HG03025 (cell line): ENCODE measurements at regions not wholly inside any gene's neighbourhood (a gene's known extent, or its start where the extent isn't known, plus 50 kb on each side); places are given as distances from the start of the nearest gene placed in this dataset.

Experiments used
- ATAC-seq: cut with Tn5 transposase; IDR thresholded peaks from one replicate; pipeline ENCODE4 v1.9.1; 2021; ENCODE audit warnings: mild to moderate bottlenecking, moderate library complexity; ENCODE audit not compliant: unreplicated experiment, low FRiP score

DNA sequence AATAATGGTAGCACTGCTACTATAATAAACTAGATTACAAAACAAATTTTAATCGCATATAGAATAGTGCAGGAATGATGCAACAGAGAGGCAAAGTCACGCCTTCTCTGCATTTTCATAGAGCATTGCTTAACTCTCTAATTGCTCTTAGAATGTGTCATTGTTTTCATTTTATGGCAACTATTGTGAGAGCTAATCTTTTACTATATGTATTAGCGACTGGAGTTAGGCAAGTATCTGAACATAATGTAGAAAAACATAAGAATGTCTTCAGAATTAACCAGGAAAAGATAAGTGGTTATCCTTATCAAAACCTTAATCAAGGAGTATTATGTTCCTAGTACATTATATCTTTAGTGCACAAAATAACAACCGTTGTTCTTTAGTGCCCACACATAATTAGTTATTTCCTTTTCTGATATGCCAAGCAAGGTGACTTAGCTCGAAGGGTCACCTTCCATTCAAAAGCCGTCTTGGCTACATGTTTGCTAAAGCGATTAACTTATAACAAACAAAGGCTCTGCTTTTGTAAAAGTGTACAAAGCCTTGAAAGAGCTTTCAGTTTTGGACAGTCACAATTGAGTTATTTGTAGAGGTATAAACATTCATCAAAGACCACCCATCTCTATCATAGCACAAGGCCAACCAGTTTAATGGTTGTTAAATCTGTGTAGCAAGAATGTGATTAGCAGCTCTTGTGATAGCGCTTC is 1328.9 kb downstream of the ROBO2 start:
- no peak for ATAC-seq

DNA sequence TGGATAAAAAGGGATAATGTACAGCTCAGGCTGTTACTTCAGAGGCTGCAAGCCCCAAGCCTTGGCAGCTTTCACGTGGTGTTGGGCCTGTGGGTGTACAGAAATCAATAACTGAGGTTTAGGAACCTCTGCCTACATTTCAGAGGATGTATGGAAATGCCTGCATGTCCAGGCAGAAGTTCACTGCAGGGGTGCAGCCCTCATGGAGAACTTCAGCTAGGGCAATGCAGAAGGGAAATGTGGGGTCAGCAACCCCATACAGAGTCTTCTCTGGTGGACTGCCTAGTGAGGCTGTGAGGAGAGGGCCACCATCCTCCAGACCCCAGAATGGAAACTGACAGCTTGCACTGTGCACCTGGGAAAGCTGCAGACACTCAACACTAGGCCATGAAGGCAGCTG is 1350.3 kb downstream of the ROBO2 start:
- ATAC-seq = no peak

DNA sequence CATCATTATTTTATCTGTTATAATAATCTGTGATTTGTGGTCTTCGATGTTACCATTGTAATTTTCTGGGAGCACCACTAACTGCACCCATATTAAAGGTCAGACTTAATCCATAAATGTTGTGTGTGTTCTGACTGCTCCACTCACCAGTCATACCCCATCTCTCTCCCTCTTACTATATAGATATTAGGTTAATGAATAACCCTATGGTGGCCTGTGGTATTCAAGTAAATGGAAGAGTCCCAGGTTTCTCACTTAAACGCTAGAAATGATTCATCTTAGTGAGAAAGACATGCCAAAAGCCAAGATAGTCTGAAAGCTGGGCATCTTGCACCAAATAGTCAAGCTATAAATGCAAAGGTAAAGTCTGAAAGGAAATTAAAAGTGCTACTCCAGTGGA is 1358.5 kb downstream of the ROBO2 start:
- no peak for ATAC-seq

DNA sequence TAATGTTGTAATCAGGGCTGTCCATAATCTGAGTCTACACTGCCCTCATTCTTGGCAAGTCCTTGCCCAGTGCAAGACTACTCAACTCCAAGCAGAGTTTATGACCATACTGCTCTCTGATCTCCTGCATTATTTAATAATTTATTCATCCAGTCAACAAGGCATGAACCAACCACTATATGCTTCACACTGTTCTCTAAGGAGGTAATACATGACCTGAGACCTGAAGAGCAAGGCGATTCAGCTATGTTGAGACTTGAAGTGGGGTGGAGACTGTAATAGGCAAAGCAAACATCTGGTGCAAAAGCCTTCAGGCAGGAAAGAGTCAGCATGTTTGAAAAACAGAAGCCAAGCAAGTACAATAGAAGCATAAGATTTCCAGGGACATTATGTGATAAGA is 1362.8 kb downstream of the ROBO2 start:
- no peak for ATAC-seq

DNA sequence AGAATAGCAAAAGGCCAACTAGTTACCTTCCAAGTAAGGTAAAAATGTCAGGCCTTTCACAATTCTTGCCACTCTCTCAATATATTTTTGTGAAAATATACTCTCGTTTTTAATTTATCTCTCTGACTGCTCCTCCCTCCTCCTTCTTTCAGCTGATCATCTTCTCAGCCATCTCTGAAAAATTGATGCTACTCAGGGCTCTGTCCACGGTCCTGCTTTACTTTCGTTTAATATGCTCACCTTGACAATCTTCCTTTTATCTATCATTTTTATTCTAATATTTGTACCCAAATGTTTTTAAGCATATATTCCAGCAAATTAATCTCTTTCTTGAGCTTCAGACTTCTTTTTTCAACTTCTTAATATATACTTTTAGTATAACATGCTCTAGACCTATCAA is 1362.1 kb downstream of the ROBO1 start:
- no peak for ATAC-seq

DNA sequence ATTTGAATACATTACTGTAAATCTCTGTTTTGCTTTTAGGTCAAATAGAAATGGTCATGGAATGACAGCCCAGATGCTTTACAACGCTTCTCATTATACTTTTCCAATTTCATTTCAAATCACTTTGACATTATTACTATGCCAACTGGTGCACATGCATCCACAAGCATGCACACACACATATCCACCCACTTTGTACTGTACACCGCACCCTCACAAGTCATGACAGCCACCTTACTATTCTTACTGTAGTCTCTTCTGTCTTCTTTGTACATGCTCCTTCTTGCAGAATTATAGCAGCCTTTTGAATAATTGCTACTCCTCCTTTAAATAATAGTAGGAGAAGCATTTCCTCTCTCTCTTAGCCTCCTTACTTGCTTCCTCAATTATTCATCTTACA is 1361.4 kb downstream of the ROBO1 start:
- ATAC-seq = no peak

DNA sequence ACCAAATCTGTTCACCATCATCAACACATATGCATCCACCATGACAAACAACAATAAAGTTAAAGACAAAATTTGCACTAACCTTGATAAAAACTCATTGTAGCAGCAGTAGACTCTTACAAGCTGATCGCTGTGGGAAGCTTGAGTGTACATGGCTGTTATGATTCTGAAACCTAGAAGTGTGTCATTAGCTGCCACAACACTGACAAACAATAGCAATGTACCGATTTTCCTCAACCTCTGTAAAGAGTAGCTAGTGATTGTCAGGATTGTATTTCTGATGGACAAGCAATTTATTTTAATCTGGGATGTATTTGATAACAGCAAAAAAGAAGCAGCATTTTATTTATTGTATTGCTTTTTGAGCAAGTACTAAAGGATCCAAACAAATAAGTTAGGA is 1357.7 kb downstream of the ROBO1 start:
- ATAC-seq = no peak

DNA sequence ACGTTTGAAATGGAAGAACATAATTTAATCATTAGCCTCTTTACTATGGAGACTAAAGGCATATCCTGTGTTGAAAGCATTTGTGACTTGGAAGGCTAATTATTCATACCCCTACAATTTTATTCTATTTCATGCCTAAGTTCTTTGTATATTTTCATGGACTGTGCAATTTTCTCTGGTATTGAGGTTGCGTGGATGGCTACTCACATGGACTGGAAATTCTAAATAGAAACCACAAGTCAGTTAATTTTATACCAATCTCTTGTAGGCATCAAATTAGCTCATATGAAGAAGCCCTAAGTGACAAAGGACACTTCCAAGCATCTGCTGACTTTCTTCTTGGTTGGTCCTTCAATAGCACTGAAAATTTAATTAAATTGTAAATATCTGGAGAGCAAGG is 1353.5 kb downstream of the ROBO1 start:
- no peak for ATAC-seq

DNA sequence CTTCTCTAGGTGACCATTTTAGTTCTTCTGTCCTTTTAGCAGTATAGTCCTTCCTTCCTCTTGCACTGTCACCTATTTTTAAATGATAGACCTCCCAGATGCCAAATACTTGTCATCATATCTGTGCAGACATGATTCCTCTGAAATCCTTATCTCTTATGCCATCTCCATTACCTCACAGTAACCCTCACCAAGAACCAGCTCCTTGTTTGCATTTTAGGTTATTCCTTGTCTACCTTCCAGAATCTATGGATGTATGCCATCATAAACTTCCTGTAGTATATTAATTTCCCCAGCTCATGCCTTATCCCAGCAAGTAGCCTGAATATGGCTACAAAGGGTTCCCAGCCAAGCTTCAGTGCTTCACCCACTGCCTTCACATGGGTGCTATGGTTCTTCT is 1347.2 kb downstream of the ROBO1 start:
- ATAC-seq = no peak

DNA sequence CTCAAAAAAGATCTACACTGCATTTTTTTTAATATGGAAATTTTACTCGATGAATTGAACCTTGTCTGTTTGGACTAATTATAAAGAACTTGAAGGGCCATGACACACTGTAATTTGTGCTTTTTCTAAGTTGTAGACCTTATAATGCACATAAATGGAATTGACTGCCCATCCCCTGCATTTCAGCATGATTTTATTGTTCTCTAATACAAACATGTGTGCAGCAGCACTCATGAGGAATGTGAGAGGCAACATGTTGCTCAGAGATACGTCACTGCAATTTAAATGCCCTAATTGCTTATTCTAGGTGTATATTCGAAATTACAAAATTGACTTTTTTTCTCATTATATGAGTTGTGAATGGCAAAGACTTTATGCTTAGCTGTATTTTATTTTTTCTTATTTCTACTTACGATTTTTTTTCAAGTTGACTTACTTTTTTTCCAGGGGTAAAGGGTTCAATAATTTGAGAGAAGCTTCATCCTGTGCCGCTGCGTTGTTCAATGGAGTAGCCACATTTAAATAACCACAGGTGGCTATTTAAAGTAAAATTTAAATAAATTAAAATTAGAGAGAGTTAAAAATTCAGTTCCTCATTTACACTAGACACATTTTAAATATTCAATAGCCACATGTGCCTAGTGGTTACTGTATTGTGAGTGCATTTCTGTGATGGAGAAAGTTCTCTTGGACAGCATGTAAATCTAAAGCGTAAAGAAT is 1346.4 kb downstream of the ROBO1 start:
- ATAC-seq = no peak

DNA sequence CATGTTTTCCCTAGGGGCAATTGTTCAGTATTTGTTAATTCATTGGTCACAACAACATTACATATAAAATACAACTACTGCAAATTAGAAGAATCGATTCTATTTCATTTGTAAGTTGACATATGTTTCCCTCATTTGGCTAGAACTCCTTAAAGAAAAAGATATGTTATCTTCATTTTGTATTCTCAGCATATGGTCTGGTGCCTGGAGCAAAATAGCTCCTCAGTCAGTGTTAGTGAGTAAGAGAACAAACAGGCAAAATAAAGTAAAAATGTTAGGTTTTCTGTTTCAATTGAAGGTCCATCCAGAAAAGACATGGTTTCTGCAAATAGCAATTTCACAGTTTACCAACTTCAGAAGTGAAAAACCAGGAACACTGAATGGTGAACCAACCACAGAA is 1343.1 kb downstream of the ROBO1 start:
- no peak for ATAC-seq

DNA sequence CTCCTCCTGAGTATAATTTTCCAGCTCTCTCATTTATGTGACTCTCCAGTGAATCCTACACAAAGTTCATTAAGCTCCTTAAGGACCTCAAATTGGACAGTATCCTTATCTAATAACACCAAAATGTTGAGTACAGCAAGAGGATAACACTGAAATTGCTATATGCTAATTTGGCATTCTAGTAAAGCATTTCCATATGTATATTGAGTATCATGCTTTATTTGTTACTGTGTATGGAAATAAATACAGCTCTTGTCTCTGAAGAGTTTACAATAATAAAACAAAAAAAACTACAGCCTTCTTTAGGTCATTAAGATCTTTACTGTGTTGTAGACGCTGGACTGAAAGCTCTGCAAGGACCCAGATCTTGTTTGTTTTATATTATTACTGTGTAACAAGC is 1341.3 kb downstream of the ROBO1 start:
- no peak for ATAC-seq

DNA sequence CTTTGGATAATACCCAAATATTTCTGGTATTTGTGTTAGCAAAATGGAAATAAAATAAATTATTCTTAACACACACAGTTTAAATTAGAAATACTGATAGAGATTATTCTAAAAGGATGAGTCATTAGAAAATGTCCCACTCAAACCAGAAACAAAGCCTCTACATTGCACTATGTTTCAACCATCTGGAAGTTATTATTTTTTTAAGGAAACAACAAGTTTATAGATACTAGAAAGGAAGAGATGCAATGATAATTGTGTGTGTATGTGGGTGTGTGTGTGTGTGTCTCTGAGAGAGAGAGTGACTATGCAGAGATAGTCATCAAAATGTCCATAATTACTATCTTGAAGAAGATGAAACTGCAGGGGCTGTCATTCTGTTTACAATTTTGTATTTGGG is 1340.5 kb downstream of the ROBO1 start:
- ATAC-seq = no peak

DNA sequence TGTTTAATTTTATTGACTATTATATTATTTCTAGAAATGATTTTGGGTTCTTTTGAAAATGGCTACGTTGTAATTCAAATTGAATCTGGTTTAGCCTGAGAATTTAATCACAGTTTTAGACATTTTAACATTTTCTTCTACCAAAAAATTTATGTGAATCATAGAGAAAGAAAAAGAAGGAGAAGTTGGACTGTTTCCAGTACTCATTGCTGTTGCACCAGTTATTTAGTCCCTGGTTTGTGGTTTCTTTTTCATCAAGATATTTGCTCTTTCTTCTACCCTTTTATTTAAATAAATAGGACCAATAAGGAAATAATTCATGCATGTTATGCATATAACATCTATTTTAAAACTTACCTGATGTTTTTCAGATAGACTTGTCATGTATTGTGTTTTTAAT is 1337.1 kb downstream of the ROBO1 start:
- no peak for ATAC-seq

DNA sequence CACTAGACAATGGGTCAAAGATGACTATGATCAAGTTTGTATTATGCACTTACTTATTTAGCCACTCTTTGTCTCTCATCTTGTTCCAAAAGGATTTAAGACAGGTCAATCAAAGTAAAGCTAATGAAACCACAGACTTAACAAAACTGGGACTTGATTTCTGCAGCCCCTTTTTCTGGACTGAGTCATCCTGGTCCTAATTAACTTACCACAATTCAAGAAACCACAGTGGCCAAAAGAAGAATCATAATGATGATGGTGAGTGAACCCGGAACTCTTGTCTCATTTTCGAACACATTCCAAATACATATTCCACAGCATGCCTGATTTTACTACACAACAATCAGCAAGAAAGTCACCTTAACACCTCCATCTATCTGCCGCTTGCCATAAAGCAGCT is 1333.0 kb downstream of the ROBO1 start:
- ATAC-seq = no peak

DNA sequence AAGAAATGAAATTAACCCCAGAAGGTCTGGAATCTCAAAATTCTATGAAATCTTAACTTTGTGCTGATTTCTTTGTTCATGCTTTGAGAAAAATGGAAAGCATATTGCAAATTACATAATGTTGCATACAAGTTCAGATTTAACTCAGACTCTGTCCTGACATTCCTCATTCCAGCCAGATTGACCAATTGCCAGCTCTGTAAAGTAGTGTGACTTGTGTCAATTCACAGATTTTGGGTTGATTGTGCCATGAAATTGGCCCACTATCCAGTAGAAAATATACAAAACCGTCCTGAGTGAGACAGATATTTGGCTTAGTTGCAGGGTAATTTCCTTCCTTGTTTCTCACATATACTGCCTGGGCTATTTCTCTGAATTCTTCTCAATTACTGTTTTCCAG is 1312.6 kb downstream of the ROBO1 start:
- ATAC-seq = no peak

DNA sequence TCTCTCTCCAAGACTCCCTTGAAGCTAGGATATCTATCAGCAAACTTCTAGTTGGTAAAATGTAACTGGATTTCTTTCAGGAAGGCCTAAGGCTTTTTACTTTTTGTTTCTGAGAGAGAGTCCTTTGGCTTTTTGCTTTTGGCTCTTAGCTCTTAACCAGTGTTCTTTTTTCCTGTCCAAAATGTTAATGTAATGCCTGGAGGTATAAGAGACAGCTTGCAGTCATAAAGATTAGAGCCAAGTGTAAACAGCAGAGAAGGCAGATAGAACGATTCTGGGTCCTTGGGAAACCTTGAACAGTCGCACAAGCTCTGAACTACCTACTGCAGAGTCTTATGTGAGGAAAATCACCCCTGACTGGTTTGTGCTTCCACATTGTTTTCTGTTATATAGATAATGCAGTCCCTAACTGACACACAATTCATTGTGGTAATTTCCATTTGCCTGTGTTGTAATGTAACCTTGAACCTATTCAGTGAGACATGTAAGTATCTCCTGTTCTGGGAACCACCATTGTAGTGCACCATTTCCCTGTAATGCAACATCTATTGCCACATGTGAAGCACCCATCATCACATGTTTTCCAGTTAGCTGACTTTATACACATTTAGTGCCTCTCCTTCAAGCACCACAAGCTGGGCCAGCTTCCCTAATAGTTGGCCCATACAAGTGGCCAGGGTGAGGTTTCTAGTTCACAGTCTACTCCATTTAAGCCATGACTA is 1311.9 kb downstream of the ROBO1 start:
- no peak for ATAC-seq

DNA sequence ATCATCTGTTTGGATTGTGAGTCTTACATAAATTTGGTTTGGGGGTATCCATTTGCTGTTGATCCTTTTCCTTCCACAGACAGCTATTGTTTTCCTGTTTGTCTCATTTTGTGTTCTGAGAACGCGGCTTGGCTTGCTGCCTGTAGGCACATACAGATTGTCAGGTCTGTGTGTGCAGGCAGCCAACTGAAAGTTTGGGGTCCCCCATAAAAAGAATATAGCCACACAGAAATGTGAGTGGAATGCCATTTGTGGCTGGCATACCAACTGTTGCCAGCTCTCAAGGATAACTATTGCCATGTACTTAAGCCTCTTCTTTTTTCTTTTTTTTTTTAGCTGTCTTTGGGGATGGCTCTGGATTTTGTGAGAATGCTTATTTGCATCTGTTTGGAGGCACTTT is 1308.0 kb downstream of the ROBO1 start:
- no peak for ATAC-seq

DNA sequence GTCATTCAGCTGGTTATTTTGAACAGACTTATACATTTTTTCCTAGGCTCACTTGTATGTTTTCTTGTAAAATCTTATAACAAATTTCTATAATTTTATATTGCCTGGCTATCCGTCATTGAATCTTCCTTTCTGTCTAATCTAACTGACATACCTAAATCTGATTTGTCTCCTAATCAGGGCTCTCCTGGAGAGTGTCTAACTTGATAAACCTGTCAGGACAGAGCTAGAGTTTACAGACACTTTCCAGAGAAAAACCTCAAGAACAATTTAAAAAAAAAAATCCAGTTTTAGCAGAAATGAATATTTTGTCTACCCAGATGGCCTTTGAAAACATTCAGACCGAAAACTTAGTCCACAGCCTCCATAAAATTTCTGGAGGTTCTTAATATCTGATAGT is 1305.8 kb downstream of the ROBO1 start:
- no peak for ATAC-seq

DNA sequence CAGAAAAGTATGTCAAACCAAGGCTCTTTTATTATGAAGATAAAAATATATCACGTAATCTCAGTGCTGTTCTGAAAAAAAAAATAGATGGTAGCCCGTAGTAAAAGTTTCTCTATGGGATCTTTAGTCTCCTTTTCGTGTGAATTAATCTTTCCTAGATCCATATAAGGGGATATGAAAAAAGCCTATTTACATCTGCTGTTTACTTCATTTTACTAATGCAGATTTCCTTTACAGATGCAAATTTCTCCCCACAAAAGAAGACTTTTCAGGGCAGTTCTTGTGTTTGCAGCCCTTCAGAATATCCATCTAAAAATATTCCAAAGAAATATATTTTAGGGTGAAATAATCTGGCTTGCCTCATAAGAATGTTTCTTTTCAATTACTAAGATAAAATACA is 1291.7 kb downstream of the ROBO1 start:
- no peak for ATAC-seq

DNA sequence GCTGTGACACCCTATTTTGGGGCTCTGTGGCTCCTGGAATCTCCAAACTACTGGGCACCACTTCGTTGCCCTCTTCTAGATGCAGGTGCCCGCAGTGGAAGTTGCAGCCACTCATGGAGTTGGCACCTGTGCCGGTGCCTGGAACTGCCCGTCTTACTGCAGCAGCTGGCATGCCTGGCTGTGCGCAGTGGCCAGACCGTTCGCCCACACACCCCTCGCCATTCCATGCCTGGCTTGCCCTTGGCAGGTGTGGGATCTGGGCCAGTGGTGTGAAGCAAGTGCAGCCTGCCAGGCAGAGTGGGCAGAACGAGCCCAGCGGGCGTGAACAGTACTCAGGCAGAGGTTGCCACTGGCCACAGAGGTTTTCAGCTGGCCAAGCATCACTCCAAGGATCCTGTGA is 1286.7 kb downstream of the ROBO1 start:
- no peak for ATAC-seq

DNA sequence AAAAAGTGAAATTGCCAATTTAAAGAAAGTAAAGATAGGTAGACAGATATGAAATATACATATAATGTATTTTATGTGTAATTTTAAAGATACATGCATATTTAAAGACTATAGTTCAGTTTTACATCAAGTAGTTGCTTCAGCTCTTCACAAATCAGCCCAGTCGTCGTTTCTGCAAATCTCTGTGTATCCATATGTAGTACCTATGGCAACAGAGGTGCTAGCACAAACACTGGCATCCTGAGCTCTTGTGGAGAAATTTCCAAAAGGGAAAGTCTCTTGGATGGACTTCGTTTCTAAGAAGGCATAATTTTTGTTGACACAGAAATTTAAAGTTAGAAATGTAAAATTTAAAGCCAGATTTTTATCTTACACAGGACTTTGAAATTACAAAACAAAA is 1284.7 kb downstream of the ROBO1 start:
- ATAC-seq = no peak
